Panc1 (cell line): ENCODE measurements at regions not wholly inside any gene's neighbourhood (a gene's known extent, or its start where the extent isn't known, plus 50 kb on each side); places are given as distances from the start of the nearest gene placed in this dataset.

Experiments
- POLR2AphosphoS5 ChIP-seq: IDR thresholded peaks from 2 replicates; pipeline ENCODE4 v1.6.1; 2012; ENCODE audit warnings: mild to moderate bottlenecking, low read depth, low read length, moderate library complexity
- TF ChIP-seq, protein P1 (sequence below): fragments of 450-650 bp; IDR thresholded peaks from 2 replicates; pipeline ENCODE4 v1.5.1; 2017; ENCODE audit warnings: mild to moderate bottlenecking

GRCh38 chr5:105812304-105812703 lies 1858.4 kb downstream of the EFNA5 start:
- TF ChIP-seq, protein P1, sequence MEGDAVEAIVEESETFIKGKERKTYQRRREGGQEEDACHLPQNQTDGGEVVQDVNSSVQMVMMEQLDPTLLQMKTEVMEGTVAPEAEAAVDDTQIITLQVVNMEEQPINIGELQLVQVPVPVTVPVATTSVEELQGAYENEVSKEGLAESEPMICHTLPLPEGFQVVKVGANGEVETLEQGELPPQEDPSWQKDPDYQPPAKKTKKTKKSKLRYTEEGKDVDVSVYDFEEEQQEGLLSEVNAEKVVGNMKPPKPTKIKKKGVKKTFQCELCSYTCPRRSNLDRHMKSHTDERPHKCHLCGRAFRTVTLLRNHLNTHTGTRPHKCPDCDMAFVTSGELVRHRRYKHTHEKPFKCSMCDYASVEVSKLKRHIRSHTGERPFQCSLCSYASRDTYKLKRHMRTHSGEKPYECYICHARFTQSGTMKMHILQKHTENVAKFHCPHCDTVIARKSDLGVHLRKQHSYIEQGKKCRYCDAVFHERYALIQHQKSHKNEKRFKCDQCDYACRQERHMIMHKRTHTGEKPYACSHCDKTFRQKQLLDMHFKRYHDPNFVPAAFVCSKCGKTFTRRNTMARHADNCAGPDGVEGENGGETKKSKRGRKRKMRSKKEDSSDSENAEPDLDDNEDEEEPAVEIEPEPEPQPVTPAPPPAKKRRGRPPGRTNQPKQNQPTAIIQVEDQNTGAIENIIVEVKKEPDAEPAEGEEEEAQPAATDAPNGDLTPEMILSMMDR = no peak
- no peak for TF ChIP-seq POLR2AphosphoS5
